Tibial artery (tissue), 4 donors: ENCODE measurements at regions not wholly inside any gene's neighbourhood (a gene's known extent, or its start where the extent isn't known, plus 50 kb on each side); places are given as distances from the start of the nearest gene placed in this dataset.

Experiments used
- DNase-seq, 2 donors: peaks; one replicate each; pipeline ENCODE4 v3.0.0-alpha.2; 2019
- H3K27ac ChIP-seq, 2 donors: fragments of 200-600 bp; sonication (generic) in 1 of 2; 1 replicate in 1 of 2; 2 replicates in 1 of 2; pipeline ENCODE4 v1.5.1; 2018 to 2019; ENCODE audit warnings: mild to moderate bottlenecking in 1 of 2
- H3K27me3 ChIP-seq, 2 donors: fragments of 200-600 bp; sonication (generic) in 1 of 2; one replicate each; pipeline versions ENCODE4 v1.5.1 to v1.6.0; 2016 to 2019
- H3K36me3 ChIP-seq, 3 donors: fragments of 200-600 bp; sonication (generic) in 2 of 3; one replicate each; pipeline ENCODE4 v1.5.1; 2016 to 2019; ENCODE audit warnings: mild to moderate bottlenecking in 2 of 3
- H3K4me1 ChIP-seq, 4 donors: fragments of 200-600 bp; sonication (generic) in 2 of 4; 1 replicate in 3 of 4; 2 replicates in 1 of 4; pipeline ENCODE4 v1.5.1; 2016 to 2019
- H3K4me3 ChIP-seq, 2 donors: fragments of 200-600 bp; sonication (generic) in 1 of 2; 1 replicate in 1 of 2; 2 replicates in 1 of 2; pipeline ENCODE4 v1.5.1; 2018 to 2019; ENCODE audit warnings: mild to moderate bottlenecking in 2 of 2
- H3K9me3 ChIP-seq, 3 donors: fragments of 200-600 bp; sonication (generic) in 1 of 3; one replicate each; pipeline ENCODE4 v1.5.1; 2016 to 2019
- intact Hi-C: fragments of 100-400 bp; cut with DNase I; formaldehyde crosslinking; loops from one replicate; pipeline ENCODE4 v1.15.0; 2023; ENCODE audit warnings: low total_unique reads
- TF ChIP-seq, protein P1 (sequence below), 2 experiments: fragments of 200-600 bp in 1 of 2; fragments of 450-650 bp in 1 of 2; IDR thresholded peaks; one replicate each; pipeline ENCODE4 v1.5.1; 2017 to 2019; ENCODE audit warnings: antibody characterized with exemption in 2 of 2, mild to moderate bottlenecking in 1 of 2, moderate library complexity in 1 of 2

DNA sequence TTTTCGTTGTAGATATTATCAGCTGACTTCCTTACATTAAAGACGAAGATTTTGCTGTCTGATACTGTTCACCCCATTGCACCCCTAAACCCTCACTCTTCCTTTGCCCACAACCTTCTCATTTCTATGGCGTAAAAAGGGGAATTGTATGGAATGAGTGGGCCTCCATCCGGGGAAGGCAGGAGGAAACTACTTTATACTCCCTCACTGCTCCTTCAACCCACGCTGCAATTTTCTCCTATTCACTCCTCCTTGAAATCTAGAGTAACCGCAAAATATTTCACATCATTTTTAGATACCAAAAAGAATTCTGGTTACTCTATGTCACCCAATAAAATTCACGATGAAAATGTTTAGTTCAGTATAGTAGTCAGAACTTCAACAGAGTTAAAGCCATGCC is 330.8 kb downstream of the DIRAS2 start:
- TF ChIP-seq, protein P1, sequence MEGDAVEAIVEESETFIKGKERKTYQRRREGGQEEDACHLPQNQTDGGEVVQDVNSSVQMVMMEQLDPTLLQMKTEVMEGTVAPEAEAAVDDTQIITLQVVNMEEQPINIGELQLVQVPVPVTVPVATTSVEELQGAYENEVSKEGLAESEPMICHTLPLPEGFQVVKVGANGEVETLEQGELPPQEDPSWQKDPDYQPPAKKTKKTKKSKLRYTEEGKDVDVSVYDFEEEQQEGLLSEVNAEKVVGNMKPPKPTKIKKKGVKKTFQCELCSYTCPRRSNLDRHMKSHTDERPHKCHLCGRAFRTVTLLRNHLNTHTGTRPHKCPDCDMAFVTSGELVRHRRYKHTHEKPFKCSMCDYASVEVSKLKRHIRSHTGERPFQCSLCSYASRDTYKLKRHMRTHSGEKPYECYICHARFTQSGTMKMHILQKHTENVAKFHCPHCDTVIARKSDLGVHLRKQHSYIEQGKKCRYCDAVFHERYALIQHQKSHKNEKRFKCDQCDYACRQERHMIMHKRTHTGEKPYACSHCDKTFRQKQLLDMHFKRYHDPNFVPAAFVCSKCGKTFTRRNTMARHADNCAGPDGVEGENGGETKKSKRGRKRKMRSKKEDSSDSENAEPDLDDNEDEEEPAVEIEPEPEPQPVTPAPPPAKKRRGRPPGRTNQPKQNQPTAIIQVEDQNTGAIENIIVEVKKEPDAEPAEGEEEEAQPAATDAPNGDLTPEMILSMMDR (IDR thresholded peaks at IDR 0.05), result no peak
- H3K27ac ChIP-seq, result no peak overlapping the region
- no peaks in the 10 kb centered on the region for H3K27me3 ChIP-seq
- no peaks in the 10 kb centered on the region for H3K36me3 ChIP-seq
- H3K4me1 ChIP-seq, result no peaks in the 10 kb centered on the region
- DNase-seq, result no peak
- H3K9me3 ChIP-seq, result no peaks in the 10 kb centered on the region
- intact Hi-C loops, result no loop called here
- no peak overlapping the region for H3K4me3 ChIP-seq

DNA sequence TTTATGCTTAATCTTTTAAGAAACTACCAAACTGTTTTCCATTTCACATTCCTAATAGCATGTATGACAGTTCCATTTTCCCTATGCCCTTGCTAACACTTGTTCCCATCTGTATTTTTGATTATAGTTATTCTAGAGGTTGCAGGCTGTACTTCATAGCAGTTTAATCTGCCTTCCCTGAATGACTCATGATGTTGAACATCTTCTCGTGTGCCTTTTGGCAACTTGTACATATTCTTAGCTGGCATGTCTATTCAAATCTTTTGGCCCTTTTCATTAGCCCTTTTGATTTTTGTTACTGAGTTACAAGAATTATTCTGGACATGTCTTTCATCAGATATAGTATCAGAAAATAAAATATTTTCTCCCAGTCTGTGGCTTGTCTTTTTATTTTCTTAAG is 320.3 kb downstream of the DIRAS2 start:
- no peaks in the 10 kb centered on the region for H3K4me1 ChIP-seq
- no peak overlapping the region for H3K27ac ChIP-seq
- intact Hi-C loops, result no loop called here
- no peaks in the 10 kb centered on the region for H3K9me3 ChIP-seq
- H3K36me3 ChIP-seq, result no peaks in the 10 kb centered on the region
- no peak overlapping the region for H3K4me3 ChIP-seq
- H3K27me3 ChIP-seq, result no peaks in the 10 kb centered on the region
- TF ChIP-seq, protein P1 (IDR thresholded peaks at IDR 0.05), result no peak
- no peak for DNase-seq

DNA sequence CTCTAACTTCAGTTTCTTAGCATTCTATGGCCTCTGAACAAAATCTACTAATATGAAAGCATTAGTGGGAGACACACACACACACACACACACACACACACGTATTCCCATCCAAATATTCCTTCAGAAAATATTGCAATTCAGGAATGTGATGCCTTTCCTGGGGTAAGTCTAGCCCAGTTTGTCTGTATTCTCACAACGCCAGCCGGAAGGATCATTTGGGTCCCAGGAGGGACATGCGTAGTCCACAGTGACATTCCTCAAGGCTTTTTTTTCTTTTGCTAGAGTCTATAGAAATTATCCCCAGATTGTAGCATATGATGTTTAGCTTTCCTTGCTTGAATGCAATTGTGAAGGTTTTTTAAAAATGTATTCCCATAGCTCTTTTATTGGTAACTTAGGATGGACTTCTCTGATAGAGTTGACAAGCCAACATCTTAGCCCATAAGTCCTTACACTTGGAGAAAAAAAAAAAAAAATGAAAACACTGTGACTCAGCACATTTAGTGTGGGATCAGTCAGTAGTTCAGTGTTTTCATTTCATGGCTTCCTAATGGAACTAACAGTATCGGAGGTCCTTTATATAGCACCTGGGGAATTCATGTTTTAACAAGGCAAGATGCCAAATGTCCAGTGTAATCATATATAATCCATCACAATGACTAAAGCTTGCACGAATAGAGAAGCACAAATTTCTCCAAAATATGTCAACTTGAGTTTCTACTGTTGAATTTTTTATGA is 316.5 kb downstream of the DIRAS2 start:
- H3K36me3 ChIP-seq, result no peaks in the 10 kb centered on the region
- no peak overlapping the region for H3K4me3 ChIP-seq
- H3K27me3 ChIP-seq, result no peaks in the 10 kb centered on the region
- TF ChIP-seq, protein P1 (IDR thresholded peaks at IDR 0.05), result no peak
- intact Hi-C loops, result no loop called here
- no peaks in the 10 kb centered on the region for H3K9me3 ChIP-seq
- H3K4me1 ChIP-seq, result no peaks in the 10 kb centered on the region
- DNase-seq, result no peak
- H3K27ac ChIP-seq, result no peak overlapping the region

DNA sequence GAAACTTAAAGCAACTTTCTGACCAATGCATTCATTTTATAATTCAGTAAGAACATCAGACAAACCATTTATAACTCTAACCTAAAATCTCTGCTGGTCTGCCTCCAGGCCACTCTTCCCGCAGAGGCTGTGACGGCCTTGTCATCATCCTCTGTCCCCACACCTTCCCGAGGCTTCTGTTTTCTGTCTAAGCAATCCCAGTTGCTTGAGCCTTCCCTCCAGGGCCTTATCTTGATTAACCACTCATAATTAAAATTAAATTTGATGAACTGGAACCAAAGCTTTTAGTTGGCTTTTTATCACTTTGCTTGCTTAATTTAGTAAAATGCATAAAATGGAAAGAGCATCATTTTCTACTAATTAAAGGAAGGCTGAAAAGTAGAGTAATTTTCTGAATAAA is 312.4 kb downstream of the DIRAS2 start:
- Histone ChIP-seq H3K4me1 (no peaks in the 10 kb centered on the region), H3K27me3 (no peaks in the 10 kb centered on the region), H3K27ac (no peak overlapping the region), H3K4me3 (no peak overlapping the region), H3K9me3 (no peaks in the 10 kb centered on the region), H3K36me3 (no peaks in the 10 kb centered on the region)
- intact Hi-C loops, result no loop called here
- TF ChIP-seq, protein P1 (IDR thresholded peaks at IDR 0.05), result no peak
- DNase-seq, result no peak

DNA sequence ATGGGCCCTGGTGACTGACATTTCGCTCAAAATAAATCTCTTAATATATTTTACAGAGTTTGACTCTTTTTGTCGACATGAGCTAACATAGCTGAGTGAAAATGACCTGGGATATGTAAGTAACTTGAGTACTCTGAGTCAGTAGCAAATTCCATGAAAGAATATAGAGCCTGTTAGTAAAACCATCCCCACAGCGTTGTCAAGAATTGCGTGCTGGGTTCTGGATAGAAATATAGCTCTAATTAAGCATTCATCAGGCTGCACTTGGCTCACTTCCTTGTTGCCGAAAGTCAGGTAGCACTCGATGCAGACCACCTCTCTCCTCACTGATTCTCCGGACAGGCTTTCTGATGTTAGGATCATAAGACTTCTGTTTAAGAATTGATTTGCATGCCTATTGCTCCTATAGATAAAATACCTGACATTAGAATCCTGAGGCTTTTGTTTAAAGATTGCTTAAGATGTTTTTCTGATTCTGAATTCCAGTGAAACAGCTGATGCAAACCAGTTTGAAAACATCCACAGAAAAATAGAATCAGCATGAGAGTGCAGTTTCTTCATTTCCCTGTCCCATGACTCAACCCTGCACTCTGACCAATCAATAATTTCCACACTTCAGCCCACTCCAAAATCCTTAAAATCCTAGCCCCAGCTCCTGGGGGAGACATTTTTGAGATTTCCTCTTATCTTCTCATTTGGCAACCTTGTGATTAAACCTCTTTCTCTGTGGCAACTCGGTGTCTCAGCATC is 310.6 kb downstream of the DIRAS2 start:
- intact Hi-C loops, result no loop called here
- Histone ChIP-seq H3K4me3 (no peak overlapping the region), H3K27me3 (no peaks in the 10 kb centered on the region), H3K4me1 (no peaks in the 10 kb centered on the region), H3K9me3 (no peaks in the 10 kb centered on the region), H3K36me3 (no peaks in the 10 kb centered on the region), H3K27ac (no peak overlapping the region)
- no peak for DNase-seq
- TF ChIP-seq, protein P1 (IDR thresholded peaks at IDR 0.05), result no peak
